GM21390 (cell line): ENCODE measurements at regions not wholly inside any gene's neighbourhood (a gene's known extent, or its start where the extent isn't known, plus 50 kb on each side); places are given as distances from the start of the nearest gene placed in this dataset.

Experiments used
- ATAC-seq: cut with Tn5 transposase; IDR thresholded peaks from one replicate; pipeline ENCODE4 v1.9.1; 2021; ENCODE audit not compliant: unreplicated experiment

DNA sequence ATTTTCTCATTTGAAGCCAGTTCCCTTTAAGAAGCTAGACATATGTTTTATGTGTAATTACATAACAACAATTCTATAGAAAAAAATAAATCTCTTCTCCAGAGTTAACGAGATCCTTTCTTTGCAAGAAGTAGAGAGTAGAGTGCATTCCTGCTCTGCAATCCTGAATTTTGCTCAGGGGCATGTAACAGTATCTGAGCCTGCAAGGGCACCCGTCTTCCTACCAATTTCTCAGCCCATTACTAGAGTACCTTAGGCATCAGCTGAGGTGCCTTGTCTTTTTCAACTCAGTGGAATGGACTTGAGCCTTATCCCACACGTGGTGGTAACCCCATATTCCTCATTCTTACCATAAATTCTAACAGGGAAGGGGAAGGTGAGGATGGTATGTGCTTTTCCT, 205.9 kb downstream of the IKZF2 start:
- no peak for ATAC-seq

DNA sequence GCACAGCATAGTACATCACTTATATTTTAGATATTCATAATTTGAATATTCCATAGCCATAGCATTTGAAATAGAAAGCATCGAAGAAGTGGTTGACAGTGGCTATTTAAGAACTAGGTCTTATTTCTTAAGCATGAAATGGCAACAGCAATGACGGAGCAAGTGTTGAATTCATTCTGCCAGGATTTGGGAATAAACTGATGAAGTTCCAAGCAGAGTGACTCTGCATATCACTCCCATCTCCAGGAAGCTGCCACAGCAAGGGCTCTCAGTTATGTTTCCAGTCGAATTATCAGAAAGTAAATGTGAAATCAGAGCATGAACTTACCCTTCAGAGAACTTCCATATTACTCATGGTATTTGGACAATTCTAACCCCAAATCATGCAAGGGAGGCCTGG, 208.1 kb downstream of the IKZF2 start:
- ATAC-seq: no peak

DNA sequence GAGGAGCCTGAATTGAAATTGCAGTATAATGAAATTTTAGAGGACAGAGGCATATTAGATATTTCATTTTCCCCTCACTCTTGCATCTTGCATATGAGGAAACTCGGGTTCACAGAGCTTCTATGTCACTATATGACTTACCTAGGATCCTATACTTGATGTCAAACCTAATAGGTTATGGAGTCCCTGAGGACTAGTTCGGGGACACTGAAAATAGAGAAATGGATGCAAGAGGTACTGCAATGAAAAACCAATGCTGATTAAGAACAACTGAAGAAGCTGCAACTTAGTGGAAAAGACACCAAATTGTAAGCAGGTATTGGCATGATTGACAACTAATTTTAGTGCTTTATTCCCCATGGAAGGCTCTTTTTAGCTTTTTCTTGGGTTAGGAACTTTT, 210.1 kb downstream of the IKZF2 start:
- ATAC-seq: no peak

DNA sequence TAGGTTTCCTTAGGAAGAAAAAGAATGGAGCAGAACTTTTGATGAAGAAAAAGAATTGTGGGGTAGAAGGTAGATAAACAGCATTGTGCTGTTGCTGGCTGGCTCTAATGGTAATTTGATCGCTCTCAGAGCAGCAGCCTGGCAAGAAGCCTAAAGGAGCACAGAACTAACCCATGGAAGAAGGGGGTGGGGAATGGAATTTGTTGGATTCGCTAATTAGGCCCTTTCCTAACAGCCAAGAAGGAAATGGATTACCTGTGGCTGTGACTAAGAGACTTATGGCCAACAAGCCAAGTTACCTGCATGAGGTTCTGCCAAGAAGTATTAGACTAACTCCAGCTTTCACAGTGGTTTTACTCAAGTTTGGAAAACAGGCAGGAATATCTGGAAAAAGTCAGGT, 210.6 kb downstream of the IKZF2 start:
- no peak for ATAC-seq

DNA sequence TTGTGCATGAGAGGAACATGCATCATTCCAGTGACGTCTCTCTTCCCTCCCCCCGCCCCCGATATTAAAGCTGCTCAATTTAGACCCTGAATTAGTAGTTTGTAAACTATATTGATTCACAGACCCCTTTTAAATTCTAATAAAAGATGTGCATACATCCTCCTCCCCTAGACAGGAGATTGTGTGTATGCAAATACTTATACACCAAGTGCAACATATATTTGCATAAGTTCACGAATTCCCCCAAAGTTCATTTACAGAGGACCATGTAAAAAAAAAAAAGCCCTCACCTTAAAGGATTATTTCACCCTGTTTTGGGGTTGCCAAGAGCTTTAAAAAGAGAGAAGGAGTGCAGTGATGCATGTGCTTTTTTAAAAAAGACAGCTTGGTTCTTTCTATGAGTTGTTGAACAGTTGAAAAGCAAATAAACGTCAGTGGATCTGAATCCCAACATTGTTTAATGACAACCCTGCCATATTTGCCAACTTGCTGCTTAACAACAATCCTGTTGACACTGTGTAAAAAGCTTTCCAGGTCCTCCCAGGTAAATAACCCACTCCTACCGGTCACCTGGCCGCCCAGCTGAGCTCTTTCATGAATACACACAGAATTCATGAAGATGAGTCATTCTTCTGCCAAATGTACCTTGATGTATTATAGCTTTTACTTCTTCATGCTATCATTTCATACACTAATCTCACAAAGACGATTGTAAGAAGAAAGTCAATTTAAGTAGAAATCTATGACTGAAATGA, 211.5 kb downstream of the IKZF2 start:
- no peak for ATAC-seq

DNA sequence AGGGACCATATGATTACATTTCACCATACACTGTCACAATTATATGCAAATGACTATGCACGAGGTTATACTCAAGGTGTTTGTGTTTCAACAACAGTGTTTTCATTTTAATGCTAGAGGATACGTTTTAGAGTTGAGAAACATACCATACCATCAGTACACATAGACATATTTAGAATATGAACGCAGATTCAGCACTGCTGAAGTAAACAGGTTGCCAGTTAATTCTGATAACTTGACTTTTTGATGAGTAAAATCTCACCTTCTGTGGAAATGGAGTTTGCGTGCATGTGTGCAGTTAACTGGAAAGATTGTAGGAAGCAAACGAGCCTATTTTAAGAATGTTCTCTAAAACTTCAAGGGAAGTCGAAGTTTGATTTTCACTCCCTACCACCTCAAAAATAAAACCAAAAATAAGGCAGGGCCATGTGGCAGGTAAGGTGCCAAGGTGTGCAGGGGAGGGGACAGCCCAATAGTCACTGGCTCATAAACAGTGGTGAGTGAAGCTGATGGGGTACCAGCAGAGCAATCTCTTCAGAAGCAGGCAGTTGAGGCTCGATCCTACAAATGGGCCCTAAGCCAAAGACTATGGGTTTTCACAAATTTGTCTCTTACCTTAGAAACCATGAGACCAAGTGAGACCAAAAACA, 213.1 kb downstream of the IKZF2 start:
- no peak for ATAC-seq

DNA sequence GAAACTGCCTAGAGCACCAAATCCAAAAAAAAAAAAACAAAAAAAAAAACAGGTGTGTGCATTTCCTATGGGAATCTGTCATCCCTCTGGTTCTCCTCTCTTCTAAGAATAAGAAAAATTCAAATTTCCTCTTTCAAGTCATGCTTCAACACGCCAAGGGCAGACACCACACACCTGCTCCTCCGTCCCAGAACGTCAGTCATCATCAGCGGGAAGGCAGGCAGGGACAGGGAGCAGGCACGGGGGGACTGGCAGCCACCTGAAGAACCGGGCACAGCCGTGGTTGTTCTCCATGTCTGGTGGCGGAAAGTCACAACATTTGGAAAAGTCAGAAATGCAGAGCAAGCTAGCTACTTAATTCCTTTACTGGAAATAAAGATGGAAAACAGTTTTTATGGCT, 214.8 kb downstream of the IKZF2 start:
- no peak for ATAC-seq

DNA sequence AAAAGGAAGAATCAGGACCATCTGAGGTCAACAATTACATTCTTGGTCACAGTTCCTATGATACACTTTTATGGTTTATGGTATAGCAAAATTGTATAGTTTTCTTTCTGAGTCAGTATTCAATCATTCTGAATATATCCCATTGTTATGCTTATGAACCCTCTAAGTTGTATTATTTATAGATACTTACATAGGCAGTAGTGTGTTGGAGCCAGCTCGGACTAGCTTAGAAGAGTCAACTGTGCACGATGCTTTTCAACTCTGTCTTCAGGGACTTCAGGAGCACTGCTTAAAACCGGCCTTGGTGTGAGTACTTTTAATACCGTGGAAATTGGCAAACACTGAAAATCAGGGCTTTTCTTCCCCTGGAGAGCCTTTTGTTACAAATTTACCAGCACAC, 215.7 kb downstream of the IKZF2 start:
- no peak for ATAC-seq

DNA sequence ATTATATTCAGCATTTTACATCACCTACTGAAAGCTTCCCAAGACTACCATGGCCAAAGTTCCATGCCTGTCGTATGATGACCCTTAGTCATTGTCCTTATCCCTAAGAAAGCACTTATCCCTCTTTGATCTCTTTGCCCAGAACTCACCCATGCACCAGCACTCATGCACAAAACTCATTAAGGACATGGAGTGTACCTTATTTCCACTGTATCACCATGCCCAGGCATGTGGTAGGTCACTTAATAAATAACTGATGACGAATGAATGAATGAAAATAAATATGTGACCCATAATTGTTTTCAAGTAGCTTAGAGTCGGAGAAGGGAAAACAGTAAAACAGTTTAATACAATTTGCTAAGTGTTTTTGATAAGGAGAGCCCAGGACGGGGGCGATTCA, 220.1 kb downstream of the IKZF2 start:
- no peak for ATAC-seq

DNA sequence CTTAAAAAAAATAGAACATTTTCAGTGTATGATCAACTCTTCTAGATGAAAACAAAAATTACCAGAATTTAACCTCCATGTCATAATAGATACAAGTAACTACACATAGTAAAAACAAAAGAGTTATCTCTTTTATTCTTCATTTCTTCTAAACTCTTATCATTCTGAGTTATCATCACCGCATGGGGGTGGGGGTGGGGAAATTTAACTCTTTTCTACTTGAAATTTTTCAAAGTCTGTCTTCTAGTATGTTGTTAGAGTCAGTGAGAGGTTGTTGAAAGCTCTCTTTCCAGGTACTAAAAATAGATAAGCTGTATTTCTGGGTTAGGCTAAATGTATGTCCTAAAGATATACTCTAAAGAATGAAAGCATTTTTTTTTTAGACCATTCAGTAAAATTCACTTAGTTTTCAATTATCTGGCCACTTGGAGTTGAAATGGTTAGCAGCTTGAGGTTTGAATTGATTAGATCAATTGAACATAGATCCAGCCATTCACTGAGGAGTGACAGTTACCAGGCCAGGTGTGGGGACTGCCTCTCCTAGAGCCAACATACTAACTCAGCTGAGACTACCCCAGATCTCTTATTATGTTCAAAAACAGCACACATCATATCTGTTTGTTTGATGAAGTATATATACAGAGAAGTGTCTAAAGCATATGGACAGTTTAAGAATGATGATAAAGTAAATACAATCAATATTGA, 220.7 kb downstream of the IKZF2 start:
- no peak for ATAC-seq

DNA sequence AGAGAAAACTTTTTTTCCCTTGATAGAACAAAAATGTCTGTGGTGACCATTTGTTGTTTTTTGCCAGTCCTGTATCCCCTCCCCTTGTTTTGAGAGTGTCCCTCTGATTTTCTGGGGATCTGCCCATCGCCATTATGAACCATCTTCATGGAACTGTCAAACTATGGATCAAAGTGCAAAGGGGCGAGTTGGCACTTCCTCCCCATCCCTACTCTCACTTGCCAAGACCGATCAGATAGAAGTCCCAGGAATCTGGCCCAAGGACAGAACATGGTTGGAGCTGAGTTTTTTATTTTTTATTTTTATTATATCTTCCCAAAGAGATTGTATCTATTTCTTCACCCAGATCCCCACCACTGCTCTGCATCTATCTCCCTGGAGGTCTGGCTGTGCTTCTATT, 221.4 kb downstream of the IKZF2 start:
- ATAC-seq: no peak

DNA sequence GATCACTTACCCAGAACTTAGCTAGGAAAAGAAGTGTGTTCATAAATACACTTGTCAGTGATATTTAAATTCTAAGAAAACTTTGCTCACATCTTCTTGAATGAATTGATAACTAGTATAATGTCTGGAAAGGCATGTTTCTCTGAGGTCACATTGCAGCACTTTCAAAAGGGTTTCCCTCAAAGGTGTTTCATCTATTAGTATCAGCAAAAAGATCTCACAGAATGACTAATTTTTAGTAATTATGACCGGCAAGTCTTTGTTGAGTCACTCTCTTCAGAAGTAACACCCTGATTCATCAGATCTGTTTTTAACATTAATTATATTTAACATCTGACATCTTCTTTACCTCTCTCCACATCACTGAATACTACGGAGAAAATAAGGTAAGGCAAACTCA, 222.3 kb downstream of the IKZF2 start:
- ATAC-seq: no peak

DNA sequence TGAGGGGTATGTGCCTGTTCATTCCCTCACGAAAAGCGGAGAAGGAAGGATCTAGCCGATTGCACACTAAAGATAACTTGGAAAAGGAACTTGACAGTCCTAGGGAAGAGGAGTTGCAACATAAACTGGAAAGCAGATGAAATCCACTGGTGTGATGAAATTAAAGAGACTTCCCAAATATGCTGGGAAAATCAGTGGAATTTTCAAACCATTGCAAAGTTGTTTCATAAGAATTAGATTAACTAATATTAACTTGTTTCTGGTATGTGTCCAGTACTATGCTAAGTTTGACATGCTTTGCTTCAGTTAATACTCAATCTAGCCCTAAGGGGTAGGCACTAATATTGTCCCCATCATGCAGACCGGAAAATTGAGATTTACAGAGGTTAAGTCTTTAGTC, 222.7 kb downstream of the IKZF2 start:
- ATAC-seq: no peak

DNA sequence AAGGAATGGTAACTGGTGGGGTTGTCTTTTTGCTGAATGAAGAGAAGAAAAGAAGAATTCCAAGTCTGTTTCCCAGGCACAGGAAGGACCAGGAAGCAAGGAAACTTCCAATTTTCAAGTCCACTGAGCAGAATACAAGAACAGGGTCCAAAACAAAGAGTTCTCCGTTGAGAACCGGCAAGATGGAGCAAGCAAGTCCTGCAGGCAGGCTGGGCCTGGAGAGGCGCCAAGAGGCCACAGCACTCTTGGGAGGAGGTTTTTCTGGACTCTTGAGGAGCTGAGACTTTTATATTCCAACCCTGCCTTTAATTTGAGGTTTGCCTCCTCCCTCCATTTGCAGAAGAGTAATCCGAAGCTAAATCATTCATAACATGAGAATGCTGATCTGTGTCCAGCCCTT, 224.5 kb downstream of the IKZF2 start:
- ATAC-seq: no peak

DNA sequence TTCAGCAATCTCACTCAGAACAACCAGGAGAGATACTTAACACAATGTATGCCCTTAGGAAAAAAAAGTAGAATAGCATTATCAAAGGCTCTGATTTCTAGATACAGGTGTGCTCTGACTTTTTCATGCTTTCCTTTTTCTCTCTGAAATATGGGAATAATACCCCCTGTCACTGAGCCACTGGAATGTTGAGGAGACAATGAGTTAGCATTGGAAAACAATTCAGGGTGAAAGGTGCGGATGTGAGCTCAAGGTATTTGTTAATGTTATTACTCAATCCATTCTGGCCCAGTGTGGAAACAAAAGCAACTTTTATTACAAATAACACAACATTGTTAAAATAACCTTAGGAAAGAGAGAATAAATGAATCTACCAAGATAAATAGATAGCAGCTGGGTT, 228.0 kb downstream of the IKZF2 start:
- ATAC-seq: no peak

DNA sequence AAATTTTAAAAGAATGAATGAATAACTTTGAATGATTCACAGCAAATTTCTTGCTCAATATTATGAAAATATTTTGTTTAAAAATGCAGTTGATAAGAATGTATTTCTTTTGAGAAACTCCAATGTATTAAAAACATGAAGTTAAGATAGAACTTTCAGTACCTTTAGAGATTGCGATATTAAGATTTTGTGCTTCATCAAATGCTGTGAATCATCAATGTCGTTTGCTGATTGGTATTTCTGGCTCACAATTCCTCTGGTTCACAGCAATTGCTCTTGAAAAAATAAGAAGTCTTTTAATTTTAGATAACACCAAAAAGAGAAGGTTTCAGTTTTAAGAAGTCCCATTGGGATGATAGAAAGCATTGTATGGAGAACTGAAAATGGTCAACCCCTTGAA, 228.7 kb downstream of the IKZF2 start:
- no peak for ATAC-seq

DNA sequence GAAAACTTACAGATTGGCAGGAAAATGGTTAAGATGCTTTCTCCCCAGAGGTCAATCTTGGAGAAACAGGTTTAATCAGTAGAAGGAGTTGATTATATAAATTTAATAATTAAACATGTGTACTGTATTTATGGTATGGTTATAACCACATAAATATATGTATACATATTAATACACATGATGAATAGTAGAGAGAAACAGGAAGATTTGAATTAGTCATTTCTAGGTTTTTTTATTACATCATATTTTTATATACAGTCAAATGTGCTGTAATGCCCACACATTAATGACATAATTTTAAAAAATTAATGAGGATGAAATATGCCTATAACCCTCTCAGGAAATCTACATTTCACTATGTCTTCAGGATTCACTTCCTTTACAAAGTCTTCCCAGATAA, 229.7 kb downstream of the IKZF2 start:
- no peak for ATAC-seq

DNA sequence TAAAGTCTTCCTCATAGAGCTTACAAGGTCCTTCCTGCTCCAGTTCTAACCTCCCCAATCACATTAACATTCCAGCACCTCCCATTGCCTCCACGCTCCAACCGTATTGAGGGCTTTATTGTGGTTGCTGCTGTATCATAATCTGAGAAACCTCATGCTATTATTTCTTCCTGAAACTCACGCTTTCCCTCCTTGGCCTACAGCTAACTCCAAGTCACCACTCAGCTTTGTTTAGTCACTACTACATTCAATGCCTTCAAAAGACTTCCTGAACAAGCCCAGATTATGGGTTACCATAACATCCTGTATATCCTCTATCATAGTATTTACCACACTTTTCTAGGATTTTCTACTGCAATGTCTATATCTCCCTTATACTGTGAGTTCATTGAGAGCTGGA, 230.4 kb downstream of the IKZF2 start:
- no peak for ATAC-seq

DNA sequence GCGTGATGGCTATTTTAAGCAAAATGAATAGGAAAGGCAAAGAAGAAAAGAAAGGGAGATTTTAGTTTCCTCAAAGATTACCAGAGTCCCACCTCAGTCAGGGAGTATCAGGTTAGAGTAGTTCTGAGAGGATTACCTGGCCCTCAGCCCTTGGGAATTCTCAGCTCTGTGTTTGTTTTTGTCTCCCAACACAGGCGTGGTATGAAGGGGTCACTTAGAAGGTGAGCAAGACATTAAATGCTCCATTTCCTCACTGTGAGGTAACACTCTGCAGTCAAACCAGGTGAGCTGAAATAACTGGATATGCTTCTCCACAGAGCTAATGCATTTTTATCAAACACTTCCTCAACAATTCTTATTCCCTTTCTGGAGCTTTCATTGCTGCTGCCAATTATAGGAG, 232.2 kb downstream of the IKZF2 start:
- no peak for ATAC-seq

DNA sequence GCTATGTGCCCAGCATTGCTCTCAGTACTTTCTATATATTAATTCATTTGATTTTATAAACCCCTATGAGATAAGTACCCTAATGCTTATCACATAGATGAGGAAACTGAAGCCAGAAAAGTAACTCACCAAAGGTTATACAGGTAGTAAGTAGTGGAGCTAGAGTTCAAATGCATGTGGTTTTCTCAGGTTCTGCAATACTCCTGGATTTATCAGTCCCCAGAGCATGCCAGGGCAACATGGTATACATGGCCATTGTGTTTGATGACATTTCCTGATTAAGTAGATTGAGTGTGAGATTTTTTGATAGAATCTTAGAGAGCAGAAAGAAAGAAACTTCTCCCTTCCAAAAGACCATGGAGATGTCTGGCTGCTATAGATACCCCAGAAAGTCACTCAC, 233.1 kb downstream of the IKZF2 start:
- no peak for ATAC-seq

DNA sequence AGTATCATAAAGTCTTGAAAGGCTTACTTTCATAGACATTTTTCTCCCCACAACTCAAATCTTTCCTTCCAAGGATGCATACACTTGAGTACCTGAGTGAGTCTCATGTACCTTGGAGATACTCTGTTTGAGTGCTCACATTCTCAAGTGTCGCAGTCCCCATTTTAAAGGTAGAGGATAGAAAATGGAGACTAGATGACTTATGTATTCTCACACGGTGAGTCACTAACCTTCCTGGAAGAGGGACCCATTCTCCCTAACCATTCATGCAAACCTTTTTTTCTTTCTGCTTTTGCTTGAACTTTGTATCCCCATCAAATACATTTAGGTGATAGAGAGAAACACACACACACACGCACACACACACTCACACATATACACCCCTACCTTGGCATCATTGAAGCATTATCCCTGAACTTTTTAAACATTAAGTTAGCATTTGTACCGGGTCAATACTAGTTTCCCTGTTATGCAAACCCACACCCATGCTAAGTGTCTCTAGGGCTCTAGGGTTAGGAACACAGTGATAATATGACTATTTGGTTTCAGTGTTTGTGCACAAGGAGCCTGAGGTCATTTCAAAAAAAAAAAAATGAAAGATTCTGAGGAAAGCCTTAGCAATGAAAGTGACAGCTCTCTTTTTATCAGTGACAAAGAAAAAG, 236.2 kb downstream of the IKZF2 start:
- ATAC-seq: peak; percentile 62

DNA sequence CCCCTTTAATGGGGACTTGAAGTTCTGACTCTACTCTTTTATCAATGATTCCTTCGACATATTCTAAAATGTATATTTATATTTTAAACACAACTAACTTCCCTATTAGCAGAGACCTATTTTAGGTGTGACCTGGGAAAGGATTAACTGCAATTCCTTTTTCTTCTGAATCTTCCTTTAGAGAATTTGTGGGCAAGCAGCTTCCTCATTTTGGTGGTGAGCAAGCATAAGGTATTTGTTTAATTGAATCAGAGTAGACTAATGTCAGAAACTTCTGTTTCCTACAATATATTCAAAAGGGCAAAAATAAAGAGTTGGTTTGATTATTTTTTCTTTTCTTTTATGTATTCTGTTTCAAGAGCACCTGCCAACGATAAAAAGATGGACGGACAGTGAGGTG, 237.0 kb downstream of the IKZF2 start:
- peak; percentile 27 for ATAC-seq
